Choroid plexus epithelial cell (primary cell): ENCODE measurements at regions not wholly inside any gene's neighbourhood (a gene's known extent, or its start where the extent isn't known, plus 50 kb on each side); places are given as distances from the start of the nearest gene placed in this dataset.

ENCODE experiments used
- DNase-seq: peaks from one replicate; pipeline ENCODE4 v3.0.0-alpha.2; 2010; ENCODE audit warnings: low read depth
- H3K4me3 ChIP-seq: 2 replicates; pipeline ENCODE4 v1.5.1; 2011; ENCODE audit warnings: low read depth, mild to moderate bottlenecking, control low read depth, low read length, moderate library complexity
- CTCF ChIP-seq: conservative IDR thresholded peaks from 2 replicates; pipeline ENCODE4 v1.5.1; 2011; ENCODE audit warnings: low read depth, mild to moderate bottlenecking, control low read depth, inconsistent platforms, low read length, moderate library complexity

- no peak overlapping the region for H3K4me3 ChIP-seq
- no peak for TF ChIP-seq CTCF
- DNase-seq: no peak
Observed at GRCh38 chr1:224061436-224061835, 52.5 kb upstream of the FBXO28 start.

GRCh38 chr1:224059897-224060427 lies 53.9 kb upstream of the FBXO28 start:
- H3K4me3 ChIP-seq: no peak overlapping the region
- no peak for DNase-seq
- TF ChIP-seq CTCF: no peak

- TF ChIP-seq CTCF: no peak
- no peak overlapping the region for H3K4me3 ChIP-seq
- DNase-seq: peak; percentile 17
Observed at GRCh38 chr1:224058303-224058702, 55.6 kb upstream of the FBXO28 start.

- no peak for TF ChIP-seq CTCF
- DNase-seq: no peak
- no peak overlapping the region for H3K4me3 ChIP-seq
Observed at GRCh38 chr1:224057461-224058199, 56.3 kb upstream of the FBXO28 start.

- peak; percentile 46 for DNase-seq
Observed at GRCh38 chr1:224054611-224055010, 59.3 kb upstream of the FBXO28 start.

GRCh38 chr1:224054012-224054411 lies 59.9 kb upstream of the FBXO28 start:
- no peak overlapping the region for H3K4me3 ChIP-seq
- no peak for DNase-seq
- no peak for TF ChIP-seq CTCF

More at GRCh38 chr1:224054611-224055010, 59.3 kb upstream of the FBXO28 start:
- no peak overlapping the region for H3K4me3 ChIP-seq
- no peak for TF ChIP-seq CTCF

- TF ChIP-seq CTCF: no peak
- H3K4me3 ChIP-seq: no peak overlapping the region
- DNase-seq: no peak
Observed at GRCh38 chr1:224053456-224053855, 60.5 kb upstream of the FBXO28 start.
